Mucosa of descending colon (tissue), 3 donors: ENCODE measurements at regions not wholly inside any gene's neighbourhood (a gene's known extent, or its start where the extent isn't known, plus 50 kb on each side); places are given as distances from the start of the nearest gene placed in this dataset.

ENCODE experiments used
- ATAC-seq: fragments of 200-7000 bp; cut with Tn5 transposase; one replicate; pipeline ENCODE4 v1.9.1; 2020; ENCODE audit warnings: mild to moderate bottlenecking, moderate library complexity
- DNase-seq, 3 donors: peaks; one replicate each; pipeline ENCODE4 v3.0.0-alpha.2; 2020
- H3K36me3 ChIP-seq: fragments of 200-600 bp; one replicate; pipeline ENCODE4 v1.8.0; 2021; ENCODE audit warnings: low read depth, mild to moderate bottlenecking
- H3K4me1 ChIP-seq: fragments of 200-600 bp; one replicate; pipeline ENCODE4 v1.8.0; 2021; ENCODE audit warnings: low read depth, mild to moderate bottlenecking
- H3K4me3 ChIP-seq: fragments of 200-600 bp; one replicate; pipeline ENCODE4 v1.8.0; 2021; ENCODE audit warnings: mild to moderate bottlenecking
- H3K9me3 ChIP-seq: fragments of 200-600 bp; one replicate; pipeline ENCODE4 v1.8.0; 2021; ENCODE audit warnings: mild to moderate bottlenecking
- CTCF ChIP-seq: fragments of 200-600 bp; IDR thresholded peaks from one replicate; pipeline ENCODE4 v1.8.0; 2022; ENCODE audit warnings: antibody characterized with exemption, mild to moderate bottlenecking
- intact Hi-C, 2 donors: fragments of 100-400 bp; cut with DNase I in 1 of 2; cut with micrococcal nuclease in 1 of 2; formaldehyde crosslinking; loops; one replicate each; pipeline versions ENCODE4 v1.11.0 to v1.11.1; 2022; cut with DNase I, micrococcal nuclease
- donor health status: DM: no; HTN: no; CAD: no; lungs with moderate emphysema.
- donor health status: DM: no; HTN: no; CAD: no.
- donor health status: DM: no; HTN: yes; CAD: no.

GRCh38 chr2:85939131-85939530 lies 50.3 kb upstream of the ST3GAL5 start:
- Histone ChIP-seq H3K36me3 (no peaks in the 10 kb centered on the region), H3K4me1 (no peaks in the 10 kb centered on the region), H3K4me3 (no peak overlapping the region), H3K9me3 (peaks cover 14% of the 10 kb centered on the region)
- DNase-seq (no peak), ATAC-seq (no peak)
- intact Hi-C loops, result no loop called here
- TF ChIP-seq CTCF, result no peak
